Ovary (tissue), 7 donors: ENCODE measurements at regions not wholly inside any gene's neighbourhood (a gene's known extent, or its start where the extent isn't known, plus 50 kb on each side); places are given as distances from the start of the nearest gene placed in this dataset.

Source experiments
- DNase-seq, 5 donors: peaks; one replicate each; pipeline ENCODE4 v3.0.0-alpha.2; 2019 to 2020
- H3K27ac ChIP-seq, 2 donors: fragments of 200-600 bp; one replicate each; pipeline versions ENCODE4 v1.5.1 to v1.8.0; 2019 to 2022
- H3K27me3 ChIP-seq: fragments of 200-600 bp; one replicate; pipeline ENCODE4 v1.8.0; 2022
- H3K36me3 ChIP-seq: fragments of 200-600 bp; sonication (generic); one replicate; pipeline ENCODE4 v1.5.1; 2019
- H3K4me1 ChIP-seq: one replicate; pipeline ENCODE4 v1.8.1; 2013; ENCODE audit warnings: mild to moderate bottlenecking, moderate library complexity; ENCODE audit not compliant: insufficient read depth
- H3K4me3 ChIP-seq: fragments of 200-600 bp; sonication (generic); one replicate; pipeline ENCODE4 v1.5.1; 2017
- H3K9me3 ChIP-seq, 2 donors: fragments of 200-600 bp in 1 of 2; sonication (generic) in 1 of 2; one replicate each; pipeline versions ENCODE4 v1.5.1 to v1.8.1; 2013 to 2019; ENCODE audit warnings: mild to moderate bottlenecking in 1 of 2, moderate library complexity in 1 of 2
- CTCF ChIP-seq, 3 donors: fragments of 450-650 bp in 2 of 3; fragments of 200-600 bp in 1 of 3; IDR thresholded peaks; one replicate each; pipeline versions ENCODE4 v1.5.1 to v1.8.0; 2016 to 2022; ENCODE audit warnings: antibody characterized with exemption in 3 of 3, mild to moderate bottlenecking in 1 of 3
- EP300 ChIP-seq: sonication (generic); formaldehyde crosslinking; IDR thresholded peaks from one replicate; pipeline ENCODE4 v1.6.1; 2017; ENCODE audit warnings: antibody characterized with exemption
- POLR2A ChIP-seq: fragments of 450-650 bp; IDR thresholded peaks from one replicate; pipeline ENCODE4 v1.6.1; 2017; ENCODE audit warnings: antibody characterized with exemption, mild to moderate bottlenecking, moderate library complexity
- WGBS, 3 donors: extraction: QIAGEN DNeasy Blood & Tissue Kit in 1 of 3; methylation state at CpG; one replicate each; pipeline versions ENCODE4 v1.1.5 to v1.1.7; 2013 to 2017; 5-methylcytosine and 5-hydroxymethylcytosine counted together
- intact Hi-C, 4 donors: fragments of 100-400 bp; cut with DNase I; formaldehyde crosslinking; loops; one replicate each; pipeline versions ENCODE4 v1.11.0 to v1.15.1; 2022 to 2023
- donor health status: DM: no; HTN: no; CAD: no; lungs with moderate emphysema.
- donor health status: DM: no; HTN: no; CAD: no.
- donor health status: Bipolar disorder and iron deficiency.
- donor health status: DM: no; HTN: no; CAD: no.
- donor health status: DM: yes; HTN: yes; CAD: no.

GRCh38 chr5:103840600-103840999 lies 278.0 kb upstream of the NUDT12 start:
- Histone ChIP-seq H3K4me1 (no peaks in the 10 kb centered on the region), H3K4me3 (no peak overlapping the region), H3K27me3 (no peaks in the 10 kb centered on the region), H3K36me3 (no peaks in the 10 kb centered on the region), H3K9me3 (no peaks in the 10 kb centered on the region), H3K27ac (no peak overlapping the region)
- DNase-seq = no peak
- intact Hi-C loops = no loop called here
- TF ChIP-seq CTCF (IDR thresholded peaks at IDR 0.05) = no peak
- no peak for TF ChIP-seq POLR2A
- TF ChIP-seq EP300 = no peak
- 28 to 51% (median 49%) methylated on average over 1 of the region's 1 CpG for WGBS, 3 donors

GRCh38 chr5:103834216-103834615 lies 271.6 kb upstream of the NUDT12 start:
- intact Hi-C loops = no loop called here
- Histone ChIP-seq H3K27me3 (no peaks in the 10 kb centered on the region), H3K27ac (no peak overlapping the region), H3K9me3 (no peaks in the 10 kb centered on the region), H3K4me3 (no peak overlapping the region), H3K4me1 (no peaks in the 10 kb centered on the region), H3K36me3 (no peaks in the 10 kb centered on the region)
- 53 to 86% (median 78%) methylated on average over 1 of the region's 1 CpG for WGBS, 3 donors
- TF ChIP-seq CTCF (IDR thresholded peaks at IDR 0.05) = no peak
- no peak for TF ChIP-seq EP300
- TF ChIP-seq POLR2A = no peak
- DNase-seq = no peak

- Histone ChIP-seq H3K4me1 (no peaks in the 10 kb centered on the region), H3K27me3 (no peaks in the 10 kb centered on the region), H3K27ac (no peak overlapping the region), H3K9me3 (no peaks in the 10 kb centered on the region), H3K36me3 (no peaks in the 10 kb centered on the region), H3K4me3 (no peak overlapping the region)
- TF ChIP-seq CTCF (IDR thresholded peaks at IDR 0.05) = no peak
- TF ChIP-seq EP300 = no peak
- no peak for TF ChIP-seq POLR2A
- no peak for DNase-seq
- 64 to 67% (median 64%) methylated on average over 7 of the region's 7 CpGs for WGBS, 3 donors
- intact Hi-C loops = no loop called here
These were observed 267.0 kb upstream of the NUDT12 start for GRCh38 chr5:103829585-103829984.

- Histone ChIP-seq H3K27me3 (no peaks in the 10 kb centered on the region), H3K27ac (no peak overlapping the region), H3K36me3 (no peaks in the 10 kb centered on the region), H3K9me3 (no peaks in the 10 kb centered on the region), H3K4me3 (no peak overlapping the region), H3K4me1 (no peaks in the 10 kb centered on the region)
- intact Hi-C loops = no loop called here
- WGBS, 3 donors = 92 to 95% (median 93%) methylated on average over 4 of the region's 4 CpGs
- DNase-seq = no peak
- no peak for TF ChIP-seq CTCF (IDR thresholded peaks at IDR 0.05)
- TF ChIP-seq POLR2A = no peak
- TF ChIP-seq EP300 = no peak
These were observed 265.4 kb upstream of the NUDT12 start for GRCh38 chr5:103827976-103828375.

GRCh38 chr5:103821361-103821760 lies 258.8 kb upstream of the NUDT12 start:
- Histone ChIP-seq H3K27ac (no peak overlapping the region), H3K4me3 (no peak overlapping the region), H3K36me3 (no peaks in the 10 kb centered on the region), H3K9me3 (no peaks in the 10 kb centered on the region), H3K4me1 (no peaks in the 10 kb centered on the region), H3K27me3 (no peaks in the 10 kb centered on the region)
- WGBS, 3 donors = 93 to 96% (median 94%) methylated on average over 5 of the region's 5 CpGs
- intact Hi-C loops = no loop called here
- TF ChIP-seq CTCF (IDR thresholded peaks at IDR 0.05) (no peak), POLR2A (no peak), EP300 (no peak)
- no peak for DNase-seq
